Right cardiac atrium (tissue), 5 donors: ENCODE measurements at regions not wholly inside any gene's neighbourhood (a gene's known extent, or its start where the extent isn't known, plus 50 kb on each side); places are given as distances from the start of the nearest gene placed in this dataset.

Experiments
- ATAC-seq, 2 donors: fragments of 200-7000 bp; cut with Tn5 transposase; one replicate each; pipeline versions ENCODE4 v1.8.0 to v1.9.1; 2020; ENCODE audit warnings: moderate library complexity in 2 of 2, mild to moderate bottlenecking in 1 of 2
- DNase-seq, 3 donors: peaks; one replicate each; pipeline ENCODE4 v3.0.0-alpha.2; 2020
- H3K27ac ChIP-seq: one replicate; pipeline ENCODE4 v1.5.1; 2013; ENCODE audit warnings: mild to moderate bottlenecking, low read length, control low read depth, moderate library complexity
- H3K27me3 ChIP-seq: one replicate; pipeline ENCODE4 v1.6.1; 2013; ENCODE audit not compliant: control insufficient read depth, insufficient read depth
- H3K4me1 ChIP-seq: one replicate; pipeline ENCODE4 v1.6.1; 2013; ENCODE audit warnings: low read length; ENCODE audit not compliant: control insufficient read depth, insufficient read depth
- H3K4me3 ChIP-seq: one replicate; pipeline ENCODE4 v1.5.1; 2013; ENCODE audit warnings: low read length, control low read depth
- H3K9me3 ChIP-seq: one replicate; pipeline ENCODE4 v1.6.1; 2013; ENCODE audit warnings: low read length; ENCODE audit not compliant: control insufficient read depth
- WGBS: extraction: QIAGEN DNeasy Blood & Tissue Kit; methylation state at CpG from one replicate; pipeline ENCODE4 v1.1.7; 2013; 5-methylcytosine and 5-hydroxymethylcytosine counted together
- intact Hi-C, 4 donors: fragments of 100-400 bp; cut with DNase I; formaldehyde crosslinking; loops; one replicate each; pipeline versions ENCODE4 v1.11.0 to v1.14.0; 2022 to 2023
- donor health status: healthy with polysubstance abuse.
- donor health status: DM: no; HTN: yes; CAD: no.
- donor health status: DM: no; HTN: no; CAD: no.
- donor health status: DM: no; HTN: yes; CAD: no; lungs with severe emphysema.
- donor health status: DM: yes; HTN: yes; CAD: no.

DNA sequence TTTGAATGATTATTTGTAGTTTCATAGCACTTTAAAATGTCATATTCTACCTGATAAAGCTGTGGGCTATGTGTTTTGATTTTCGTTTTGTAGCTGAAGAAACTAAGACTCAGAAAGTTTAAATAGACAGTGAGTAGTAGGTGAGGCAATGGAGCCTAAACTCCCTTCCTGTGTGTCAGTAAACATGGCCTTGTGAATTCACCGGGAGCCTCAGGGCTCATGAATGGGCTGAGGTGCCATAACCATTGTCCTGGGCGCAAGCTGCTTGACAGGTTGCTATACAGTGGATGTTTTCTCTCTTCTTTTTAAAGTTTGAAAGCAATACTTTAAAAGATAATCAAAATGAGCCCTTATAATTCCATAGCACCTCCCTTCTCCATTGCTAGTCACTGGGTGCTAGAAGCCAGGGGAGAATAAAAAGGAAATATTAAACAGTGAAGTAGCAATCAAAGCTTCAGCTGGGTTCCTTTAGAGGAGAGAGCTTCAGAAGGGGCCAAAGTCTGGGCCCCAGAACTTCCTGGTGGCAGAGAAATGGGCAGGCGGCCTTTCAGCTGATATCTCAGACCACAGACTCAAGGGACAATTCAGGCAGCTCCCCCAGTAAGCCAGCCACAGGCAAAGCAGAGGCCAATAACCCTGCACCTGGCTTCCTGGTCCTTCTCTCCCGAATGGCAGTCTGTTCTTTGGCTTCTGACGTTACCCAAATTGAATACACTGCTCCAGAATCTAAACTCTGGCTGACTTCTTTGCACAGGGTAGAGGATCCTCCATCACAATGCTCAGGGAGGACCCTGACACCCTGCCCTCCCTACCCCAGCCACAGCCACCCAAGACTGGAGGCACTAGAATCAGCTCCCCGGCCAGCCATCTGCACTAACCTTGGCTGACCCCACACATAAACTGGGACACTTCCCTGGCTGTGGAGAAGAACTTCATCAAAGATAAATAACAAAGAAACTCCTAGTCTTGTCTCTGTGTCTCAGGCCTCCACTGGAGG lies 51.8 kb upstream of the NPAS2 start:
- no peaks in the 10 kb centered on the region for H3K9me3 ChIP-seq
- no peak overlapping the region for H3K4me3 ChIP-seq
- no peaks in the 10 kb centered on the region for H3K4me1 ChIP-seq
- H3K27ac ChIP-seq, result no peak overlapping the region
- H3K27me3 ChIP-seq, result no peaks in the 10 kb centered on the region
- no peak for ATAC-seq
- intact Hi-C loops, result no loop called here
- no peak for DNase-seq
- WGBS, result 78% methylated on average over 7 of the region's 7 CpGs
